Endothelial cell of umbilical vein (primary cell): ENCODE measurements at regions not wholly inside any gene's neighbourhood (a gene's known extent, or its start where the extent isn't known, plus 50 kb on each side); places are given as distances from the start of the nearest gene placed in this dataset.

Experiments
- EZH2 ChIP-seq: IDR thresholded peaks from 2 replicates; pipeline ENCODE4 v1.6.1; 2012; ENCODE audit warnings: borderline replicate concordance, low read depth, mild to moderate bottlenecking, moderate library complexity, low read length, inconsistent platforms; ENCODE audit not compliant: severe bottlenecking
- JUN ChIP-seq: IDR thresholded peaks from 2 replicates; pipeline ENCODE4 v1.6.1; 2011; ENCODE audit warnings: borderline replicate concordance, low read depth; ENCODE audit not compliant: insufficient read length, insufficient read depth
- MYC ChIP-seq: IDR thresholded peaks from one replicate; pipeline ENCODE4 v1.6.1; 2011; ENCODE audit warnings: mild to moderate bottlenecking, low read depth, low read length
- POLR2A ChIP-seq: IDR thresholded peaks from 2 replicates; pipeline ENCODE4 v1.6.1; 2012; ENCODE audit warnings: low read depth, mild to moderate bottlenecking, control low read depth, low read length
- TF ChIP-seq, protein P1 (sequence below), 2 donors: IDR thresholded peaks; 1 replicate in 1 of 2; 2 replicates in 1 of 2; pipeline ENCODE4 v1.5.1; 2011; ENCODE audit warnings: low read length in 2 of 2, mild to moderate bottlenecking in 2 of 2, moderate library complexity in 2 of 2, control low read depth in 1 of 2, inconsistent platforms in 1 of 2, low read depth in 1 of 2; ENCODE audit not compliant: insufficient read depth in 1 of 2; ENCODE audit errors: extremely low read depth in 1 of 2

DNA sequence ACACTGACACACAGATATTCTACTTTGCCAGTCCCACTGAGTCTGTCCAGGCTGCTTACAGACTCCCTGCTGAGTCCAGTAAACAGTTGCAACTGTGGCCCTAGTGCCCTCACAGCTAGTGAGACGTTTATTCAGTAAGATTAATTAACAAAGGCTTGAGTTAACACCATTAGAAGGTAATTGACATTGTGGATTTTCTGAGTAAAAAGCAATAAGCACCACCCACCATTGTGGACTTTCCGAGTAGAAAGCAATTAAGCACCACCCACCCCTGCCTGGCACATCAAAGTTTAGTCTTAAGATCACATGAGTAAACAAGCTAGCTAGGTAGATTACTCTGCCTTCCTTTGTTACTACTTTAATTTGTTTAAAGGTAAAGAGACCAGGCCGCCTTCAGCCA is 408.6 kb upstream of the IMPG1 start:
- TF ChIP-seq POLR2A (no peak), EZH2 (no peak), JUN (no peak), MYC (no peak)
- TF ChIP-seq, protein P1, sequence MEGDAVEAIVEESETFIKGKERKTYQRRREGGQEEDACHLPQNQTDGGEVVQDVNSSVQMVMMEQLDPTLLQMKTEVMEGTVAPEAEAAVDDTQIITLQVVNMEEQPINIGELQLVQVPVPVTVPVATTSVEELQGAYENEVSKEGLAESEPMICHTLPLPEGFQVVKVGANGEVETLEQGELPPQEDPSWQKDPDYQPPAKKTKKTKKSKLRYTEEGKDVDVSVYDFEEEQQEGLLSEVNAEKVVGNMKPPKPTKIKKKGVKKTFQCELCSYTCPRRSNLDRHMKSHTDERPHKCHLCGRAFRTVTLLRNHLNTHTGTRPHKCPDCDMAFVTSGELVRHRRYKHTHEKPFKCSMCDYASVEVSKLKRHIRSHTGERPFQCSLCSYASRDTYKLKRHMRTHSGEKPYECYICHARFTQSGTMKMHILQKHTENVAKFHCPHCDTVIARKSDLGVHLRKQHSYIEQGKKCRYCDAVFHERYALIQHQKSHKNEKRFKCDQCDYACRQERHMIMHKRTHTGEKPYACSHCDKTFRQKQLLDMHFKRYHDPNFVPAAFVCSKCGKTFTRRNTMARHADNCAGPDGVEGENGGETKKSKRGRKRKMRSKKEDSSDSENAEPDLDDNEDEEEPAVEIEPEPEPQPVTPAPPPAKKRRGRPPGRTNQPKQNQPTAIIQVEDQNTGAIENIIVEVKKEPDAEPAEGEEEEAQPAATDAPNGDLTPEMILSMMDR (IDR thresholded peaks at IDR 0.05; ENCODE audit: extremely low read depth in 1 of 2, insufficient read depth in 1 of 2, low read depth in 1 of 2, low read length in 2 of 2), result no peak
